Ramos (cell line): ENCODE measurements at regions not wholly inside any gene's neighbourhood (a gene's known extent, or its start where the extent isn't known, plus 50 kb on each side); places are given as distances from the start of the nearest gene placed in this dataset.

ENCODE experiments used
- in situ Hi-C: fragments of 300-500 bp; cut with MboI; formaldehyde crosslinking; loops from one replicate; pipeline ENCODE4 v1.14.3; 2022; ENCODE audit warnings: low sequenced_read_pairs; ENCODE audit not compliant: unreplicated experiment

DNA sequence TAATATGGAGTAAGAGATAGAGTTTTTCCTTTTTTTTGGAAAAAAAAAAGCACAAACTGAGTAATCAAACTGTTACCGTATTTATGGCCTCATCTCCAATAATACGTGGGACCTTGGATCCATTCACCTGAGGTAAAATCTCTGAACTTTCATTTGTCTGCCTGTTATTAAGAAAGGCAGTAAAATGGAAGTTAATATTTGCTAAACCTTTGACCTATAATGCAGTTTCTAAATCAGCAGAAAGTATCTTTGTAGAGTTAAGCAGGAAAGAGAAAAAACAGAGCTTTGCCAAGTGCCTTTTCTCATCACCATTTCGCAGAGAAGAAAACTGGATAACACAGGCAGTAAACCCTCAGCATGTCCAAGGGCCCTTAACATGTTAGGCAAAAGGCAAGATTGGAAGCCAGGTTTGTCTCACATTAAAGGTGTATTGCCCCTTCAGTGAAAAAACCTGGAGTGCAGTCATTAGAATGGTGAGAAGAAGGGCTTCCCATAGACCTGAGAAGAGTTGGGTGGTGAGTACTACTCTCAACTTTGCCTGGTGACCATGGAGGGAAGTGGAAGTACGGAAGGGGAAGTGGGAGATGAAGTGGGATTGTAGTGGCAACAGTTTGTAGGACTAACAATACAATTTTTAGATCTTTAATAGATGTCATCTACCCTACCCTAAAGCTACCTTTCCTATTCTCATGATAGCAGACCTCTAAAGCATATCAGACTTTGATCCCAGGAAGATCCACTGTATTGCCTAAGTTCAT lies 65.4 kb upstream of the GRAMD2B start:
- in situ Hi-C loops: no loop called here

DNA sequence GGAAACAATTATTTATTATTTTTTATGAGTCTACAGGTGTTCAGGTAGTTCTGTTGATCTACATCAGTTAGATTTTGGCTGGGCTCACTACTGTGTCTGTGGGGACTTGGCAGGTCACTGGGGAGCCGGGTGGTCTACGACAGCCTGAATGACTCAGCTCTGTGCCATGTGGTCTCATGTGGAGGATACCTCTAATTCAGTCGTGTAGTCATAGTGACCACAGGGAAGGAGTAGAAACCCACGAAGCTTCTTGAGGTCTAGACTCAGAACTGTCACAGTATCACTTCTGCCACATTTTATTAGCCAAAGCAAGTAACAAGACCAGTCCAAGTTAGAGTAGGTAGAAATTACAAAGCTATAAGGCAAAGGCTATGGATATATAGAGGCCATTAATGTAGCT lies 64.7 kb upstream of the GRAMD2B start:
- in situ Hi-C loops: no loop called here

DNA sequence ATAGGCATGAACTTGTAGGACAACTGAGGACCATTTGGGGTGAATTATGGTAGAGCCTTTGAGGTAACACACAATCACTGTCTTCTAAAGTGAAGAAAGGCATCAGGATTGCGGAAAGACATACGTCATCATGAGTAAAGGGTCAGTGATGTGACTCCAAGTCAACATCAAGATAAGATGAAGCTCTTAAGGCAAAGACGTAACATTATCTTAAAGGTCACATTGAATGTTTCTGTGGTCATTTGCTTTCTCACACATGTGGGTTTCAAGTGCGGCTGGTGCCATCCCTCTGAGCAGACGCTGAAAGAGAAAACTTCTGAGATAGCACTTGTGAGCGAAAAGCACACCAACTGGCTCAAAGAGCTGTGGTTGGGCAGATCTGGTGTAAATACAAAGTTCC lies 63.3 kb upstream of the GRAMD2B start:
- in situ Hi-C loops: no loop called here

DNA sequence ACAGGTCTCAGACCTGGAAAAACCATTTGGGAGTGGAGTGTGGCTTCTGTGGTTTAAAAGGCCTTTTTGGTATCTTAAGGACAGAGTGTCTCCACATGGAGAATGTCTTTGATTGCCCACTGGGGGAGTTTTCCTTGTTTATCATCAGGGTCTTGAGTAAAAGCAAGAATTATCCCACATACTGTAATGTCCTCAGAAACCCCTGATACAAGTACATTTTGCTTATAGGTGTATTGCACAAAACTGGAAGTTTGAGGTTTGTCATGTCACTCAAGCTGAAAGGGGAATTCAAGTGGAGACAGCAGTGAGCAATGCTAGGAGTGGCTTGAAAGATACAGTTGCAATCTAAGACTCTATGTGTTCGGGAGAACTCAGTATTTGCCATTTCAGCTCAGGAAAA lies 62.7 kb upstream of the GRAMD2B start:
- in situ Hi-C loops: no loop called here

DNA sequence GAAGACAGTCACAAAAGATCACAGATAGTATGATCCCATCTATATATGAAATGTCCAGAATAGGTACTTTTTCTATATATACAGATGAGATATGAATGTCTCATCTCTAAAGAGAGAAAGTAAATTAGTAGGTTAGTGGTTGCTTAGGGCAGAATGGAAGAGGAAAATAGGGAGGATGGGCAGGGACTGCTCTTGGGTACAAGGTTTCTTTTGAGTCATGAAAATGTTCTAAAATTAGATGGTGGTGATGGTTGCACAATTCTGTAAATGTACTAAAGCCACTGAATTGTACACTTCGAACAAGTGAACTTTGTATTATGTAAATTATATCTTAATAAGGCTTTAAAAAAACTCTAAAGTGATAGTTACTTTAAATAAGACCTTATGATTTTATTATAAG lies 59.6 kb upstream of the GRAMD2B start:
- in situ Hi-C loops: no loop called here

DNA sequence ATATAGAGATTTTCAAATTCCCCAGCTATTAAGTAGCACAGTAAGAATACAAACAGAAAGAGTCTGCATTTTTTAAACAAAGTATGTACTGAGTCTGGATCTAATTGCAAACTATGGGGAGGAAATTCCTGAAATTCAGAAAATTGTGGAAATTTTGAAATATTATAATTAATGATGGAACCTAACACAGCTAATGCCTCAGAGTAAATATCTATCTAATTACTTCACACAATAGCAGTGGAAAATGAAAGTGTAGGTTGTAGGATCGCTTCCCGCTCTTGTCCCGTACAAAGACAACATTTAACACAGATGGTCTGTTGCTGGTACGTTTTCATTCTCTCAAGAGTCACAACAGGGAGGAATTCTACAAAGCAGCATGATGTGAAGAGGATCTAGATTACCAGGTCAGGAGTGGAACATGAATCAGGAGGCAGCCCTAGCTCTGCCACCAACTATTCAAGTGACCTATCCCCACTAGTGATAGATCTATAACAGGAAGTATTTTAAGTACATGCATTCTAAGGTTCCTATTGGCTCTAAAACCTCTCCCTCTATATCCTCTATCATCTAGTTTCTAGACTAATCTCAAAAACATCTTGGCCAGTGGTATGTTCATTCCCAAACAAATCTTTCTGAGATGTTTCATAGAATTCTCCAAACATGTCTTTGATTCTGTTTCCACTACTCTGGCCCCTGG lies 58.9 kb upstream of the GRAMD2B start:
- in situ Hi-C loops: no loop called here

DNA sequence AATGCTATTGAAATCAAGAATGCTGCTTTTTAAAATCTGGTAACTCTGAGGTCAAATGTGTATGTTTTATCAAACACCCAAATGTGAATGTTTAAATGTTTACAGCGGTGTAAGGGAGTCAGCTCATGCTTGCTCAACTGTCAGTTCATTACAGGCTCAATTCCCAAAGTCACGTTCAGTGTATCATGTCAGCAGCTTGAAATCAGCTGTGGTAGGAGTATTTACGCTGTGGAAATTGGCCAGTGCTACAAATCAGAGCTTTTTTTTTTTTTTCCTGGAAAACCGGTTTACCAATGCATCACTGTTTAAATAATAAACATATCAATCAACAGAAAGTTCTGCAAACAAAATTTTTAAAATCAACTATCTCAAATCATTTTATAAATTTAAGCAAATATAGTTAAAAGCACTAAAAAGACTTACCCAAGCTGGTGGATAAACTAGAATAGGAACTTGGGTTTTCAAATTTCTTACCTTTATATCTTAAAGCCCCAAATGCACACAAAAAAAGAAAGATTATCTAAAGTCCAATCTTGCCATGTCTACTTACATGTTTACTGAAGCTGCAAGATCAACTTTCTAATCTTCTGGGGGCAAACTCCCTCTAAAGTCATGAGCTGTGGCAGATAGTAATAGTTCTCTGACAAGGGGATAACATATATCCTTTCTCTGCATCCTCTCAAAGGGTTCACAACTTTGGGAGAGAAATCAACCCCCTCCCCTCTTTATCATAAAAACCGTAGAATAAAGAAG lies 57.6 kb upstream of the GRAMD2B start:
- in situ Hi-C loops: no loop called here

DNA sequence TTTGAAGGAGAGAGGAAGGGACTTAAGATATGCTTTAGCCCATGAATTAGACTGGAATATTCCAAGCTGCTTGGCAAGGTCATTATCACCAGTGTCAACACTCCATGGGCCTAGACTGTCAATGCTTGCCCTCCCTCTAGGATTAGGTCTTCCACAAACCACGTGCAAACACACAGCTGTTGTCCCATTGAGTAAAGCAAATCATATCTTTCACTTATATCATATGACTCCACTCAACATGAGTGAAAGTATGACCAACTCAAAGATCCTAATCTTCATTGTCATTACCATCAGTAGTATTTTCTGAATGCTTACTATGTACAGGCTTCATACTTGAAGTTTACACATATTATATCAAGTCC lies 57.0 kb upstream of the GRAMD2B start:
- in situ Hi-C loops: no loop called here

DNA sequence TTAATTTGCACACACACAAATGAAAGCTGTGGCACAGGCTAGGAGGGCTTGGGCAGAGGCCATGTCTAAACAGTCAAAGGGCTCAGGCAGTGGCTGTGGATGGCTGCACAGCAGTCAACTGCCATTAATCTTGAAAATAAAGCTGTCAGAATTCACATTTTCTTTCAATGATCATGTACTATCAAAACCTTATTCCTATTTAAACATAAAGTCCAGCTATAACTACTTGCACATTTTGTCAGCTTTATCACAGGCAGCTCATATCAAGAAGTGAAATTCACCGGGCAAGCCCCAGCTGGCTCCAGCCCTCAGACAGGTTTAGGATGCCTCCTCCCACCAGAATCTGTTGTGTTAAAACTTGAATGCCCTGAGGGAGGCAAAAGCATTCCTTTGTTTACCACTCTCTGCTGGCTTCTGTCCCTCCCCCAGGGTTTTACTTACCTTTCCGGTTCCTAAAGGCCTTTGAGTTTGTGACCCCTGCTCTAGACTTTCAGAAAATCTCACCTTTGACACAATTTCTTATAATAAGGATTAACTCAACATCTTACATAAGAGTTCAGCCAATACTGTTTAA lies 54.9 kb upstream of the GRAMD2B start:
- in situ Hi-C loops: no loop called here

DNA sequence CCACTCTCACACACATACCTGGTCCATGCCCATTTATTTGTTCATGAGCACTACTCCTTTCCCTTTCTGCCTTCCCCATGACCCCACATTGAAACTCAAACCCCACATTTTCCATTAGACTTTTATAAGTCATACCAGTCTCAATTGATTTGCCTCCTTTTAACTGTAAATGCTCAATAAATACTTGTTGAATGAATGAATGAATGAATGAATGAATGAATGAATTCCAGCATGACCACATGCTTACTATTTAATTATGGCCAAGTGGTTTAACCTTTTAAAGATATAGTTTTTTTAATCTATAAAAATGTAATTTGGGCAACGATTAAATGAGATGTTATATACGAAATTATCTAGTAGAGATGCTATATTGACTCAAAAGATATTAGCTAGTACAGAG lies 54.1 kb upstream of the GRAMD2B start:
- in situ Hi-C loops: no loop called here

DNA sequence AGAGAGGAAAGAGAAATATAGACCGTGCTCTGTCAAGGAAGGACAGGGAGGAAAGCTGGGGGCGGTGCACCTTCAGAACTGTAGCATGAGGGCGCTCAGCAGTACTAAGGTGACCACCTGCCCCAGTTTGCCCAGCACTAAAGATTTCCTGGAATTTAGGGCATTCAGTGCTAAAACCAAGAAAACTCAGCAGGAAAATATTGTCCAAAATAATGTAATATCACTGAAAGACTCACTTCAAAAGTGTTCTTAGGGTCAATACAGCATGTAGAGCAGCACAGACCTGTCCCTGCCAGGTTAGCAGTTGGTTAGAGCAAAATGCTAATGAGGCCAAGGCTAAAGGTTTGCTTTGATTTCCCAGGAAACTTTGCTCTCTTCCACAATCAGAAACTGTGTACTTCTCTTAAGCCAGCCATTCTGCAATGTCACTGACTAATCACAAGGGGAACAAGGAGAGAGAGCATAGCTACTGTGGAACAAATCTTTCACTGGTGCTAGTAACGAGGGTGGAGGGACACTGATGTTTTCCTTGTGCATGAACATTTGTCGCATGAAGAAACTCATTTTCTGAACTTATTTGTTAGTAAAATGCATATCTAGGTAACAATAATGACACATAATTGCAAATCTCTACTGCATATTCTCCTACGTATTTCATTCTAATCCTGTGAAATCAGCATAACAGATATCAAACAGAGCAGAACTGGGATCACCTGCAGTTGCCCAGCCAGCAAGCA lies 53.0 kb upstream of the GRAMD2B start:
- in situ Hi-C loops: no loop called here

DNA sequence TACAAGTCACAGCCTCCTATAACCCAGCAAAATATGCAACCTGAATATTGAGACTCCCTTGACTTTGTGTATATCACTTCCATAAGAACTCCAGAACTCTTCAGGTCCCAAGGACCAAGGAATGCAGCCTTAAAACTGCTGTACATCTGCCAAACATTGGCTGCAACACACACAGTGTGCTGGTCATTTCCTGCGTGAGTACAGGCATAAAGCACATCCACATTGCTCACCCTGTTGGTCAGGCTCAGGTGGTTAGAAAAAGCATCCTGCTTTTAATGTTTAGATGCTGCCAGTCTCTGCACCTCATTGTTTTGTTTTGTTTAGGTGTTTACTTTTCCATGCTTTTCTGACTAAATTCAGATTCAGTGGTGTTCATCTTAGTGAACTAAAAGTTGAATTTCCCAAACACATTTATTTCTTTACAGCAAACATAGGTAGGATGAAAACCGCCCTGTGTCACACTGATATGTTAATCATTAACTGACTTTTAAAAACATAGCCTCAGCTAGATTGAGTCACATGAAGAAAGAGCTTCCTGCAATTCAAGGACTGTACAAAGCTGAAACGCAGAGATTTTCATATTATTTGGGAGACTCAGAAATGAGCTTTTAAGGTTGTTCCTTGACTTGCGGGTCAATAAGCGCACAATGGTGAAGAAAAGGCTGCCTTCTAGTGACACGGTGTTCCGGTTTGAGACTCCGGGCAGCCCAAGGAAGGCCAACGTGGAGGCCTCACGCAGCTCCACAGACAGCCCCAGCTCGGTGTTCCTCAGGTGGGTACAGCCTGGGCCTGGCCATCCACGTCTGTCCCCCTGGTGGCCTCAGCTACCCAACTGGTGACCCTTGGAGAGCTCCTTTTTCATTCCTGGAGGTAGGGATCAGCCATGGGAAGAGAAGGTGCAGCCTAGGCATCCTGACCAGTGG lies 52.2 kb upstream of the GRAMD2B start:
- in situ Hi-C loops: no loop called here

DNA sequence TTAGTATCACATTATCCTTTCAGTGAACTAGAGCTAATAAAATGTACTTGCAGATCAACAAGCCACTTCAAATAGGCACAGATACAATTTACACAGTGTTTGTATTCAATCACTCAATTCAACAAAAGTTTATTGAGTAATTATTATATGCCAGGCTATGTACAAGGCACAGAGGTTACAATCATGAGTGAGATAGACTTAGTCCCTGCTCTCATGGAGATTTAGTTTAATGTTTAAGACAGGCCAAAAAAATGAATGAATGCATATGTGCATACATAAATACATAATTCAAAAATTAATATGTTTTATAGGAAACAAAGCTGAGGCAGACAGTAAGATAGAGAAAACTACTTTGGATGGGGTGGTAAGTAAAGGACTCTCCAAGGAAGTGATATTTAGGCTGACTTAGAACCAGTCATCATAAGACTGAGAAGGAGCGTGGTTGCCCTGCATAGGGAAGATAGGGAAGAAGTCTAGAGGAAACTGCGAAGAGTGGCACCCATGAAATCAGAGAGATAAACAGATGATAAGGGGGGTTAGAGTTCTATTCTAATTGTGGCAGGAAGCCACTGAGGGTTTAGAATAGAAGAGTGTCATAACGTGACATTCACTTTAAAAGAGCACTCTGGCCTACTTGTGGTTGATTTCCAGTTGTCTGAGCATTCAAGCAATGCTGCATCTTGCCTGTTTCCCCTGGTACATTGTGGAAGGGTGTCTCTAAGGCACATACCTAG lies 49.7 kb upstream of the GRAMD2B start:
- in situ Hi-C loops: no loop called here
